Stimulated activated naive B cell treated with anti-CD40 and anti-IgM and Interleukin-4, amounts not matched to agents 10 μg/mL and 1 μg/mL and 100 μg/mL, for 72 hours (primary cell): ENCODE measurements at regions not wholly inside any gene's neighbourhood (a gene's known extent, or its start where the extent isn't known, plus 50 kb on each side); places are given as distances from the start of the nearest gene placed in this dataset.

Source experiments
- ATAC-seq, 2 donors: fragments of 150-1000 bp; cut with Tn5 transposase; replicated peaks; 2 replicates each; pipeline ENCODE4 v1.10.0; 2021; ENCODE audit warnings: moderate library complexity in 1 of 2
- DNase-seq: peaks from one replicate; pipeline ENCODE4 v3.0.0; 2021
- H3K27ac Mint-ChIP-seq: one replicate; pipeline ENCODE4 v1.8.0; 2022; ENCODE audit warnings: mild to moderate bottlenecking, mixed read lengths
- H3K27me3 Mint-ChIP-seq, 2 donors: one replicate each; pipeline ENCODE4 v1.8.0; 2022; ENCODE audit warnings: mixed read lengths in 2 of 2
- H3K36me3 Mint-ChIP-seq, 2 donors: one replicate each; pipeline ENCODE4 v1.8.0; 2022; ENCODE audit warnings: mixed read lengths in 2 of 2, mild to moderate bottlenecking in 1 of 2
- H3K4me1 Mint-ChIP-seq, 2 donors: one replicate each; pipeline ENCODE4 v1.8.0; 2022; ENCODE audit warnings: mixed read lengths in 2 of 2, mild to moderate bottlenecking in 1 of 2
- H3K4me3 Mint-ChIP-seq, 2 donors: one replicate each; pipeline ENCODE4 v1.8.0; 2022; ENCODE audit warnings: mild to moderate bottlenecking in 2 of 2, mixed read lengths in 2 of 2, moderate library complexity in 1 of 2
- H3K9me3 Mint-ChIP-seq, 2 donors: one replicate each; pipeline ENCODE4 v1.8.0; 2022; ENCODE audit warnings: mixed read lengths in 2 of 2, mild to moderate bottlenecking in 1 of 2

- no peak overlapping the region for H3K27ac Mint-ChIP-seq
- no peak for ATAC-seq
Observed at GRCh38 chr4:100970414-100970813, 376.9 kb downstream of the PPP3CA start.

GRCh38 chr4:100969925-100970324 lies 377.4 kb downstream of the PPP3CA start:
- Mint-ChIP-seq H3K4me3 (no peak overlapping the region), H3K36me3 (no peaks in the 10 kb centered on the region), H3K9me3 (no peaks in the 10 kb centered on the region), H3K27me3 (peaks cover 0 to 4% of the 10 kb centered on the region in 2 donors), H3K4me1 (no peaks in the 10 kb centered on the region), H3K27ac (no peak overlapping the region)
- DNase-seq (no peak), ATAC-seq (no peak)

More at GRCh38 chr4:100970414-100970813, 376.9 kb downstream of the PPP3CA start:
- Mint-ChIP-seq H3K36me3 (no peaks in the 10 kb centered on the region), H3K9me3 (no peaks in the 10 kb centered on the region), H3K27me3 (peaks cover 0 to 4% of the 10 kb centered on the region in 2 donors), H3K4me3 (no peak overlapping the region), H3K4me1 (no peaks in the 10 kb centered on the region)
- DNase-seq, result no peak

- DNase-seq, result no peak
- ATAC-seq, result no peak
- Mint-ChIP-seq H3K36me3 (no peaks in the 10 kb centered on the region), H3K27me3 (peaks cover 0 to 4% of the 10 kb centered on the region in 2 donors), H3K4me1 (no peaks in the 10 kb centered on the region), H3K9me3 (no peaks in the 10 kb centered on the region), H3K4me3 (no peak overlapping the region), H3K27ac (no peak overlapping the region)
Observed at GRCh38 chr4:100968046-100968445, 379.3 kb downstream of the PPP3CA start.

GRCh38 chr4:100963627-100964026 lies 383.7 kb downstream of the PPP3CA start:
- no peak overlapping the region for H3K4me3 Mint-ChIP-seq
- H3K36me3 Mint-ChIP-seq, result no peaks in the 10 kb centered on the region
- H3K27ac Mint-ChIP-seq, result no peak overlapping the region

GRCh38 chr4:100962698-100963097 lies 384.6 kb downstream of the PPP3CA start:
- no peak overlapping the region for H3K27ac Mint-ChIP-seq
- DNase-seq (no peak), ATAC-seq (no peak)

More at GRCh38 chr4:100963627-100964026, 383.7 kb downstream of the PPP3CA start:
- H3K9me3 Mint-ChIP-seq, result no peaks in the 10 kb centered on the region
- DNase-seq (no peak), ATAC-seq (no peak)
- no peaks in the 10 kb centered on the region for H3K4me1 Mint-ChIP-seq
- peaks cover 0 to 4% of the 10 kb centered on the region in 2 donors for H3K27me3 Mint-ChIP-seq

GRCh38 chr4:100960232-100960631 lies 387.1 kb downstream of the PPP3CA start:
- no peaks in the 10 kb centered on the region for H3K9me3 Mint-ChIP-seq
- ATAC-seq, result no peak
- H3K36me3 Mint-ChIP-seq, result no peaks in the 10 kb centered on the region
- H3K4me1 Mint-ChIP-seq, result no peaks in the 10 kb centered on the region
- no peak overlapping the region for H3K27ac Mint-ChIP-seq
- no peak for DNase-seq
- H3K4me3 Mint-ChIP-seq, result no peak overlapping the region
- H3K27me3 Mint-ChIP-seq, result no peaks in the 10 kb centered on the region

More at GRCh38 chr4:100962698-100963097, 384.6 kb downstream of the PPP3CA start:
- H3K4me3 Mint-ChIP-seq, result no peak overlapping the region
- no peaks in the 10 kb centered on the region for H3K9me3 Mint-ChIP-seq
- peaks cover 0 to 4% of the 10 kb centered on the region in 2 donors for H3K27me3 Mint-ChIP-seq
- H3K36me3 Mint-ChIP-seq, result no peaks in the 10 kb centered on the region
- H3K4me1 Mint-ChIP-seq, result no peaks in the 10 kb centered on the region

GRCh38 chr4:100954046-100954445 lies 393.3 kb downstream of the PPP3CA start:
- H3K36me3 Mint-ChIP-seq, result no peaks in the 10 kb centered on the region
- ATAC-seq (no peak), DNase-seq (no peak)
- H3K27ac Mint-ChIP-seq, result no peak overlapping the region
- H3K4me1 Mint-ChIP-seq, result no peaks in the 10 kb centered on the region
- no peaks in the 10 kb centered on the region for H3K9me3 Mint-ChIP-seq
- no peaks in the 10 kb centered on the region for H3K27me3 Mint-ChIP-seq
- no peak overlapping the region for H3K4me3 Mint-ChIP-seq

- no peak overlapping the region for H3K27ac Mint-ChIP-seq
- DNase-seq, result no peak
- no peak overlapping the region for H3K4me3 Mint-ChIP-seq
- no peaks in the 10 kb centered on the region for H3K36me3 Mint-ChIP-seq
- no peaks in the 10 kb centered on the region for H3K9me3 Mint-ChIP-seq
- no peaks in the 10 kb centered on the region for H3K27me3 Mint-ChIP-seq
- H3K4me1 Mint-ChIP-seq, result no peaks in the 10 kb centered on the region
- no peak for ATAC-seq
Observed at GRCh38 chr4:100953616-100954015, 393.7 kb downstream of the PPP3CA start.

- Mint-ChIP-seq H3K9me3 (no peaks in the 10 kb centered on the region), H3K4me1 (no peaks in the 10 kb centered on the region), H3K36me3 (no peaks in the 10 kb centered on the region), H3K27me3 (no peaks in the 10 kb centered on the region), H3K27ac (no peak overlapping the region), H3K4me3 (no peak overlapping the region)
- DNase-seq, result no peak
- ATAC-seq, result no peak
Observed at GRCh38 chr4:100952590-100952989, 394.7 kb downstream of the PPP3CA start.

GRCh38 chr4:100949350-100949935 lies 397.9 kb downstream of the PPP3CA start:
- Mint-ChIP-seq H3K36me3 (no peaks in the 10 kb centered on the region), H3K27me3 (no peaks in the 10 kb centered on the region), H3K4me3 (no peak overlapping the region), H3K4me1 (no peaks in the 10 kb centered on the region), H3K27ac (no peak overlapping the region), H3K9me3 (peaks cover 4 to 5% of the 10 kb centered on the region in 2 donors)
- DNase-seq (no peak), ATAC-seq (no peak)

GRCh38 chr4:100948911-100949310 lies 398.4 kb downstream of the PPP3CA start:
- no peaks in the 10 kb centered on the region for H3K4me1 Mint-ChIP-seq
- H3K27me3 Mint-ChIP-seq, result no peaks in the 10 kb centered on the region
- H3K4me3 Mint-ChIP-seq, result no peak overlapping the region
- no peak for ATAC-seq
- no peak overlapping the region for H3K27ac Mint-ChIP-seq
- no peaks in the 10 kb centered on the region for H3K36me3 Mint-ChIP-seq
- H3K9me3 Mint-ChIP-seq, result peaks cover 4 to 5% of the 10 kb centered on the region in 2 donors
- DNase-seq, result no peak

GRCh38 chr4:100945789-100946188 lies 401.5 kb downstream of the PPP3CA start:
- DNase-seq, result no peak
- no peaks in the 10 kb centered on the region for H3K27me3 Mint-ChIP-seq
- H3K4me3 Mint-ChIP-seq, result no peak overlapping the region
- no peak overlapping the region for H3K27ac Mint-ChIP-seq
- ATAC-seq, result no peak
- H3K9me3 Mint-ChIP-seq, result peaks cover 8 to 9% of the 10 kb centered on the region in 2 donors
- H3K36me3 Mint-ChIP-seq, result no peaks in the 10 kb centered on the region
- H3K4me1 Mint-ChIP-seq, result no peaks in the 10 kb centered on the region

- DNase-seq (no peak), ATAC-seq (no peak)
- Mint-ChIP-seq H3K36me3 (no peaks in the 10 kb centered on the region), H3K27ac (no peak overlapping the region), H3K4me3 (no peak overlapping the region), H3K9me3 (peaks cover 3 to 5% of the 10 kb centered on the region in 2 donors), H3K27me3 (no peaks in the 10 kb centered on the region), H3K4me1 (peaks cover 5 to 7% of the 10 kb centered on the region in 2 donors)
Observed at GRCh38 chr4:100938698-100939097, 408.6 kb downstream of the PPP3CA start.

GRCh38 chr4:100936661-100937375 lies 410.5 kb downstream of the PPP3CA start:
- H3K9me3 Mint-ChIP-seq, result no peaks in the 10 kb centered on the region
- DNase-seq, result no peak

GRCh38 chr4:100935090-100935489 lies 412.2 kb downstream of the PPP3CA start:
- ATAC-seq (peak; percentile 51 to 67), DNase-seq (no peak)
- no peaks in the 10 kb centered on the region for H3K27me3 Mint-ChIP-seq
- H3K9me3 Mint-ChIP-seq, result no peaks in the 10 kb centered on the region
- H3K4me3 Mint-ChIP-seq, result no peak overlapping the region
- H3K36me3 Mint-ChIP-seq, result no peaks in the 10 kb centered on the region
- H3K4me1 Mint-ChIP-seq, result peaks cover 7 to 12% of the 10 kb centered on the region in 2 donors
- H3K27ac Mint-ChIP-seq, result no peak overlapping the region

More at GRCh38 chr4:100936661-100937375, 410.5 kb downstream of the PPP3CA start:
- Mint-ChIP-seq H3K27me3 (no peaks in the 10 kb centered on the region), H3K4me1 (peaks cover 7 to 12% of the 10 kb centered on the region in 2 donors), H3K36me3 (no peaks in the 10 kb centered on the region), H3K27ac (no peak overlapping the region), H3K4me3 (no peak overlapping the region)
- ATAC-seq, result no peak
